ENCODE measurements at regions not wholly inside any gene's neighbourhood (a gene's known extent, or its start where the extent isn't known, plus 50 kb on each side); places are given as distances from the start of the nearest gene placed in this dataset.

DNA sequence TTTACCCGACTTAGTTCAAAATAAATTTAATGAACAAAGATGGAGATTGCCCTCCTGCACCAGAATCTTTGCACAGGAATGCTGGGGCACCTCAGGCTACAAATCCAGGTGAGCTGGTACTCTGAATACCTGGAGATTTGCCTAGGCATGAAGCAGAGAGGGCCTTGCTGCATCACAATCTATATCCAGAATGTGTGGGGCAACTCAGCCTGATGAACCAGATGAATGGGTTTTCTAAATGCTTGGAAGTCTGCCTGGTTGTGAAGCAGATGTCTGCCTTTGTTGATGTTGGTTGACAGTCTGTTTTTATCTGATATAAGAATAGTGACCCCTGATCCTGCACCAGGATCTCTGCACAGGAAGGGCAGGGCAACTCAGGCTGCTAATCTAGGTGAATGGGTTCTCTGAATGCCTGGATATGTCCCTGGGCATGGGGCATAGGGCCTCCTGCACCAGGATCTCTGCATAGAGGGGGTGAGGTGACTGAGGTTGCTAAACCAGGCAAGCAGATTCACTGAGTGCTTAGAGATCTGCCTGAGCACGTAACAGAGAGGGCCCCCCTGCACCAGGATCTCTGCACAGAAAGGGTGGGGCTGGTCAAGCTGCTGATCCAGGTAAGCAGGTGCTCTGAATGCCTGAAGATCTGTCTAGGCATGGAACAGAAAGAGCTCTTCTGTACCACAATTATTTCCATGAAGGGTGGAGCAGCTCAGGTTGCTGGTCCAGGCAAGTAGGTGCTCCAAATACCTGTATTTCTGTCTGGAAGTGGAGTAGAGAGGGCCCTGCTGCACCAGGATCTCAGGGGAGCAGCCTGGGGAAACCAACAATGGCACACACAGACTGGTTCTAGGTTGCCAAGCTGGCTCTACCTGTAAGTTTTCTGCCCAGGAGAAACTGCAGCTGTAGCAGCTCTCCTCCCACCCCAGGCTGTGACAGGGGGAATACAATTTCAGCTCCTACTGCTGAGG is 437.5 kb downstream of the MMUT start:
- WGBS: 36% methylated on average over 2 of the region's 2 CpGs
- peaks cover 0 to 9% (median 0%) of the 10 kb centered on the region in 4 donors for H3K9me3 ChIP-seq (ENCODE audit: control insufficient read depth in 4 of 4, low read length in 3 of 4)
- no peak for TF ChIP-seq RXRA (IDR thresholded peaks at IDR 0.05)
- TF ChIP-seq, protein P1, sequence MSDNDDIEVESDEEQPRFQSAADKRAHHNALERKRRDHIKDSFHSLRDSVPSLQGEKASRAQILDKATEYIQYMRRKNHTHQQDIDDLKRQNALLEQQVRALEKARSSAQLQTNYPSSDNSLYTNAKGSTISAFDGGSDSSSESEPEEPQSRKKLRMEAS (IDR thresholded peaks at IDR 0.05): no peak
- no peak for TF ChIP-seq NR2F2 (IDR thresholded peaks at IDR 0.05)
- no peak for TF ChIP-seq RAD21 (IDR thresholded peaks at IDR 0.05)
- no peak for TF ChIP-seq GABPA (IDR thresholded peaks at IDR 0.05 in 1 of 2, conservative IDR thresholded peaks at IDR 0.05 in 1 of 2)
- no peak for TF ChIP-seq HNF4A (conservative IDR thresholded peaks at IDR 0.05)
- no peak for TF ChIP-seq YY1 (IDR thresholded peaks at IDR 0.05)
- TF ChIP-seq, protein P2, sequence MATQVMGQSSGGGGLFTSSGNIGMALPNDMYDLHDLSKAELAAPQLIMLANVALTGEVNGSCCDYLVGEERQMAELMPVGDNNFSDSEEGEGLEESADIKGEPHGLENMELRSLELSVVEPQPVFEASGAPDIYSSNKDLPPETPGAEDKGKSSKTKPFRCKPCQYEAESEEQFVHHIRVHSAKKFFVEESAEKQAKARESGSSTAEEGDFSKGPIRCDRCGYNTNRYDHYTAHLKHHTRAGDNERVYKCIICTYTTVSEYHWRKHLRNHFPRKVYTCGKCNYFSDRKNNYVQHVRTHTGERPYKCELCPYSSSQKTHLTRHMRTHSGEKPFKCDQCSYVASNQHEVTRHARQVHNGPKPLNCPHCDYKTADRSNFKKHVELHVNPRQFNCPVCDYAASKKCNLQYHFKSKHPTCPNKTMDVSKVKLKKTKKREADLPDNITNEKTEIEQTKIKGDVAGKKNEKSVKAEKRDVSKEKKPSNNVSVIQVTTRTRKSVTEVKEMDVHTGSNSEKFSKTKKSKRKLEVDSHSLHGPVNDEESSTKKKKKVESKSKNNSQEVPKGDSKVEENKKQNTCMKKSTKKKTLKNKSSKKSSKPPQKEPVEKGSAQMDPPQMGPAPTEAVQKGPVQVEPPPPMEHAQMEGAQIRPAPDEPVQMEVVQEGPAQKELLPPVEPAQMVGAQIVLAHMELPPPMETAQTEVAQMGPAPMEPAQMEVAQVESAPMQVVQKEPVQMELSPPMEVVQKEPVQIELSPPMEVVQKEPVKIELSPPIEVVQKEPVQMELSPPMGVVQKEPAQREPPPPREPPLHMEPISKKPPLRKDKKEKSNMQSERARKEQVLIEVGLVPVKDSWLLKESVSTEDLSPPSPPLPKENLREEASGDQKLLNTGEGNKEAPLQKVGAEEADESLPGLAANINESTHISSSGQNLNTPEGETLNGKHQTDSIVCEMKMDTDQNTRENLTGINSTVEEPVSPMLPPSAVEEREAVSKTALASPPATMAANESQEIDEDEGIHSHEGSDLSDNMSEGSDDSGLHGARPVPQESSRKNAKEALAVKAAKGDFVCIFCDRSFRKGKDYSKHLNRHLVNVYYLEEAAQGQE (IDR thresholded peaks at IDR 0.05): no peak
- no peak for TF ChIP-seq SP1 (IDR thresholded peaks at IDR 0.05)

DNA sequence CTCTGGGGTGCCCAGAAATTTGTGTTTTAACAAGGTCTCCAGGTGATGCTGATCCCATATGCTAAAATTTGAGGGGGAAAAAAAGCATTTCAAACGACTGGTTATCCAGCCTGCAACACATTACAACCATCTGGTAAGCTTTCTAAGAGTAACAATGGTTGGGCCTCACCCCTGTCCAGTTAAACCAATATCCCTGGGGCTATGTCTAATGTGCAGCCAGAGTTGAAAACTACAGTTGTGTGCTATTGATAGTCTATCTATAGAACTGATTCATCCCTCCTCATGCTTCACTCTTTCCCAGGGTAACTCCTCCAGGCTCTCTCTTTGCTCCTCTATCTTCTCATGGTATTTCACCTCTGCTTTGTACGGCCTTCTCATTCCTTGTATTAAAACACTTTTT is 458.3 kb downstream of the MMUT start:
- 51% methylated on average over 2 of the region's 2 CpGs for WGBS
- Histone ChIP-seq H3K4me3 (ENCODE audit: low read depth in 1 of 3, low read length in 3 of 3) (no peak overlapping the region), H3K27ac (ENCODE audit: low read depth in 1 of 2, low read length in 2 of 2) (no peak overlapping the region), H3K9me3 (ENCODE audit: control insufficient read depth in 4 of 4, low read length in 3 of 4) (no peaks in the 10 kb centered on the region), H3K36me3 (ENCODE audit: control insufficient read depth in 4 of 4, insufficient read depth in 3 of 4, low read depth in 1 of 4, low read length in 3 of 4) (no peaks in the 10 kb centered on the region), H3K9ac (ENCODE audit: low read depth in 1 of 2, low read length in 2 of 2) (no peak overlapping the region), H3K4me1 (ENCODE audit: control insufficient read depth in 4 of 4, insufficient read depth in 4 of 4, low read length in 3 of 4) (no peaks in the 10 kb centered on the region), H3K27me3 (ENCODE audit: control insufficient read depth in 4 of 4, insufficient read depth in 4 of 4, low read length in 3 of 4) (no peaks in the 10 kb centered on the region)
- TF ChIP-seq YY1 (IDR thresholded peaks at IDR 0.05) (no peak), HNF4A (conservative IDR thresholded peaks at IDR 0.05) (no peak), FOXA2 (IDR thresholded peaks at IDR 0.05) (no peak), FOXA1 (IDR thresholded peaks at IDR 0.05) (no peak), GABPA (IDR thresholded peaks at IDR 0.05 in 1 of 2, conservative IDR thresholded peaks at IDR 0.05 in 1 of 2) (no peak), RAD21 (IDR thresholded peaks at IDR 0.05) (no peak), RXRA (IDR thresholded peaks at IDR 0.05) (no peak), NR2F2 (IDR thresholded peaks at IDR 0.05) (no peak), JUND (IDR thresholded peaks at IDR 0.05) (no peak), SP1 (IDR thresholded peaks at IDR 0.05) (no peak), EGR1 (IDR thresholded peaks at IDR 0.05; ENCODE audit: low read depth in 2 of 2) (no peak), TAF1 (conservative IDR thresholded peaks at IDR 0.05) (no peak), HNF4G (IDR thresholded peaks at IDR 0.05) (no peak)
- TF ChIP-seq, protein P1 (IDR thresholded peaks at IDR 0.05): no peak
- TF ChIP-seq, protein P3, sequence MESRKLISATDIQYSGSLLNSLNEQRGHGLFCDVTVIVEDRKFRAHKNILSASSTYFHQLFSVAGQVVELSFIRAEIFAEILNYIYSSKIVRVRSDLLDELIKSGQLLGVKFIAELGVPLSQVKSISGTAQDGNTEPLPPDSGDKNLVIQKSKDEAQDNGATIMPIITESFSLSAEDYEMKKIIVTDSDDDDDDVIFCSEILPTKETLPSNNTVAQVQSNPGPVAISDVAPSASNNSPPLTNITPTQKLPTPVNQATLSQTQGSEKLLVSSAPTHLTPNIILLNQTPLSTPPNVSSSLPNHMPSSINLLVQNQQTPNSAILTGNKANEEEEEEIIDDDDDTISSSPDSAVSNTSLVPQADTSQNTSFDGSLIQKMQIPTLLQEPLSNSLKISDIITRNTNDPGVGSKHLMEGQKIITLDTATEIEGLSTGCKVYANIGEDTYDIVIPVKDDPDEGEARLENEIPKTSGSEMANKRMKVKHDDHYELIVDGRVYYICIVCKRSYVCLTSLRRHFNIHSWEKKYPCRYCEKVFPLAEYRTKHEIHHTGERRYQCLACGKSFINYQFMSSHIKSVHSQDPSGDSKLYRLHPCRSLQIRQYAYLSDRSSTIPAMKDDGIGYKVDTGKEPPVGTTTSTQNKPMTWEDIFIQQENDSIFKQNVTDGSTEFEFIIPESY (IDR thresholded peaks at IDR 0.05): no peak
- TF ChIP-seq, protein P4, sequence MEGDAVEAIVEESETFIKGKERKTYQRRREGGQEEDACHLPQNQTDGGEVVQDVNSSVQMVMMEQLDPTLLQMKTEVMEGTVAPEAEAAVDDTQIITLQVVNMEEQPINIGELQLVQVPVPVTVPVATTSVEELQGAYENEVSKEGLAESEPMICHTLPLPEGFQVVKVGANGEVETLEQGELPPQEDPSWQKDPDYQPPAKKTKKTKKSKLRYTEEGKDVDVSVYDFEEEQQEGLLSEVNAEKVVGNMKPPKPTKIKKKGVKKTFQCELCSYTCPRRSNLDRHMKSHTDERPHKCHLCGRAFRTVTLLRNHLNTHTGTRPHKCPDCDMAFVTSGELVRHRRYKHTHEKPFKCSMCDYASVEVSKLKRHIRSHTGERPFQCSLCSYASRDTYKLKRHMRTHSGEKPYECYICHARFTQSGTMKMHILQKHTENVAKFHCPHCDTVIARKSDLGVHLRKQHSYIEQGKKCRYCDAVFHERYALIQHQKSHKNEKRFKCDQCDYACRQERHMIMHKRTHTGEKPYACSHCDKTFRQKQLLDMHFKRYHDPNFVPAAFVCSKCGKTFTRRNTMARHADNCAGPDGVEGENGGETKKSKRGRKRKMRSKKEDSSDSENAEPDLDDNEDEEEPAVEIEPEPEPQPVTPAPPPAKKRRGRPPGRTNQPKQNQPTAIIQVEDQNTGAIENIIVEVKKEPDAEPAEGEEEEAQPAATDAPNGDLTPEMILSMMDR (IDR thresholded peaks at IDR 0.05; ENCODE audit: low read depth, low read length, missing input control): no peak
- TF ChIP-seq, protein P2 (IDR thresholded peaks at IDR 0.05): no peak
- TF ChIP-seq, protein P5, sequence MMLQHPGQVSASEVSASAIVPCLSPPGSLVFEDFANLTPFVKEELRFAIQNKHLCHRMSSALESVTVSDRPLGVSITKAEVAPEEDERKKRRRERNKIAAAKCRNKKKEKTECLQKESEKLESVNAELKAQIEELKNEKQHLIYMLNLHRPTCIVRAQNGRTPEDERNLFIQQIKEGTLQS (IDR thresholded peaks at IDR 0.05): no peak
- DNase-seq (ENCODE audit: low spot score): no peak

More for the DNA sequence above, 437.5 kb downstream of the MMUT start:
- Histone ChIP-seq H3K36me3 (ENCODE audit: control insufficient read depth in 4 of 4, insufficient read depth in 3 of 4, low read depth in 1 of 4, low read length in 3 of 4) (no peaks in the 10 kb centered on the region), H3K4me1 (ENCODE audit: control insufficient read depth in 4 of 4, insufficient read depth in 4 of 4, low read length in 3 of 4) (no peaks in the 10 kb centered on the region), H3K27me3 (ENCODE audit: control insufficient read depth in 4 of 4, insufficient read depth in 4 of 4, low read length in 3 of 4) (no peaks in the 10 kb centered on the region), H3K4me3 (ENCODE audit: low read depth in 1 of 3, low read length in 3 of 3) (no peak overlapping the region), H3K9ac (ENCODE audit: low read depth in 1 of 2, low read length in 2 of 2) (no peak overlapping the region), H3K27ac (ENCODE audit: low read depth in 1 of 2, low read length in 2 of 2) (no peak overlapping the region)
- DNase-seq (ENCODE audit: low spot score): no peak

All from liver (tissue), 8 donors.